ENCODE measurements at regions not wholly inside any gene's neighbourhood (a gene's known extent, or its start where the extent isn't known, plus 50 kb on each side); places are given as distances from the start of the nearest gene placed in this dataset.

- TF ChIP-seq POLR2AphosphoS5 (IDR thresholded peaks at IDR 0.05) = no peak
- no peak for TF ChIP-seq POLR2A (IDR thresholded peaks at IDR 0.05)
- TF ChIP-seq CTCF (IDR thresholded peaks at IDR 0.05) = no peak
- no peak for TF ChIP-seq EP300 (IDR thresholded peaks at IDR 0.05)
Measured at GRCh38 chr13:109427148-109427547, 359.2 kb downstream of the IRS2 start.

Measured in gastroesophageal sphincter (tissue), 3 donors.